OCI-LY3 (cell line): ENCODE measurements at regions not wholly inside any gene's neighbourhood (a gene's known extent, or its start where the extent isn't known, plus 50 kb on each side); places are given as distances from the start of the nearest gene placed in this dataset.

Experiments
- EZH2phosphoT487 ChIP-seq: fragments of 200-600 bp; shearing (Covaris generic); IDR thresholded peaks from 2 replicates; pipeline ENCODE4 v1.6.1; 2018; ENCODE audit warnings: antibody characterized with exemption, mixed run types, low read depth
- TF ChIP-seq, protein P1 (sequence below): fragments of 200-600, 300-600 bp; sonication (generic); IDR thresholded peaks from 2 replicates; pipeline ENCODE4 v1.5.1; 2014; ENCODE audit warnings: antibody characterized with exemption, low read length, low read depth

GRCh38 chr1:5661196-5662085, 330.8 kb downstream of the NPHP4 start:
- TF ChIP-seq, protein P1, sequence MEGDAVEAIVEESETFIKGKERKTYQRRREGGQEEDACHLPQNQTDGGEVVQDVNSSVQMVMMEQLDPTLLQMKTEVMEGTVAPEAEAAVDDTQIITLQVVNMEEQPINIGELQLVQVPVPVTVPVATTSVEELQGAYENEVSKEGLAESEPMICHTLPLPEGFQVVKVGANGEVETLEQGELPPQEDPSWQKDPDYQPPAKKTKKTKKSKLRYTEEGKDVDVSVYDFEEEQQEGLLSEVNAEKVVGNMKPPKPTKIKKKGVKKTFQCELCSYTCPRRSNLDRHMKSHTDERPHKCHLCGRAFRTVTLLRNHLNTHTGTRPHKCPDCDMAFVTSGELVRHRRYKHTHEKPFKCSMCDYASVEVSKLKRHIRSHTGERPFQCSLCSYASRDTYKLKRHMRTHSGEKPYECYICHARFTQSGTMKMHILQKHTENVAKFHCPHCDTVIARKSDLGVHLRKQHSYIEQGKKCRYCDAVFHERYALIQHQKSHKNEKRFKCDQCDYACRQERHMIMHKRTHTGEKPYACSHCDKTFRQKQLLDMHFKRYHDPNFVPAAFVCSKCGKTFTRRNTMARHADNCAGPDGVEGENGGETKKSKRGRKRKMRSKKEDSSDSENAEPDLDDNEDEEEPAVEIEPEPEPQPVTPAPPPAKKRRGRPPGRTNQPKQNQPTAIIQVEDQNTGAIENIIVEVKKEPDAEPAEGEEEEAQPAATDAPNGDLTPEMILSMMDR, result no peak
- TF ChIP-seq EZH2phosphoT487, result no peak
